ENCODE measurements at regions not wholly inside any gene's neighbourhood (a gene's known extent, or its start where the extent isn't known, plus 50 kb on each side); places are given as distances from the start of the nearest gene placed in this dataset.

DNA sequence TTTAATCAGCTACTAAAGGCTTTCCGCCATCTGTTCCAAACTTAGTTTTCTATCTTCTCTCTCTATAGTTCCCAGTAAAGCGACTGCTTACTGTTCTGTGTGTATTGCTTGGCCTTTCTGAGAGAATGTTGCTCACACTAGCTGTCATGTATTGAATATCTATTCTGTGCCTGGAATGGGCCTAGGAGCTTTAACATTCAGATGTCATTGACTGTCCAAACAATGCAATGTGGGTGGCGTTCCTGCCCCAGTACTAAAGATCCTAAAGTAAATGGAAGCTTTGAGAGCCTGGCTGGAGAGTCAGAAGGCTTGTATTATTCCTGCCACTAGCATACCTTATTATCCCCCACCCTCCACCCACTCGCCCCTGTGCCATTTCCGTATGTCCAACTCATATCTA lies 163.5 kb downstream of the SDHAF3 start:
- no peak overlapping the region for H3K4me3 ChIP-seq (ENCODE audit: low read depth, low read length)
- TF ChIP-seq, protein P1, sequence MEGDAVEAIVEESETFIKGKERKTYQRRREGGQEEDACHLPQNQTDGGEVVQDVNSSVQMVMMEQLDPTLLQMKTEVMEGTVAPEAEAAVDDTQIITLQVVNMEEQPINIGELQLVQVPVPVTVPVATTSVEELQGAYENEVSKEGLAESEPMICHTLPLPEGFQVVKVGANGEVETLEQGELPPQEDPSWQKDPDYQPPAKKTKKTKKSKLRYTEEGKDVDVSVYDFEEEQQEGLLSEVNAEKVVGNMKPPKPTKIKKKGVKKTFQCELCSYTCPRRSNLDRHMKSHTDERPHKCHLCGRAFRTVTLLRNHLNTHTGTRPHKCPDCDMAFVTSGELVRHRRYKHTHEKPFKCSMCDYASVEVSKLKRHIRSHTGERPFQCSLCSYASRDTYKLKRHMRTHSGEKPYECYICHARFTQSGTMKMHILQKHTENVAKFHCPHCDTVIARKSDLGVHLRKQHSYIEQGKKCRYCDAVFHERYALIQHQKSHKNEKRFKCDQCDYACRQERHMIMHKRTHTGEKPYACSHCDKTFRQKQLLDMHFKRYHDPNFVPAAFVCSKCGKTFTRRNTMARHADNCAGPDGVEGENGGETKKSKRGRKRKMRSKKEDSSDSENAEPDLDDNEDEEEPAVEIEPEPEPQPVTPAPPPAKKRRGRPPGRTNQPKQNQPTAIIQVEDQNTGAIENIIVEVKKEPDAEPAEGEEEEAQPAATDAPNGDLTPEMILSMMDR (IDR thresholded peaks at IDR 0.05; ENCODE audit: insufficient read depth, low read length): no peak
- no peak for DNase-seq (ENCODE audit: low read depth)

DNA sequence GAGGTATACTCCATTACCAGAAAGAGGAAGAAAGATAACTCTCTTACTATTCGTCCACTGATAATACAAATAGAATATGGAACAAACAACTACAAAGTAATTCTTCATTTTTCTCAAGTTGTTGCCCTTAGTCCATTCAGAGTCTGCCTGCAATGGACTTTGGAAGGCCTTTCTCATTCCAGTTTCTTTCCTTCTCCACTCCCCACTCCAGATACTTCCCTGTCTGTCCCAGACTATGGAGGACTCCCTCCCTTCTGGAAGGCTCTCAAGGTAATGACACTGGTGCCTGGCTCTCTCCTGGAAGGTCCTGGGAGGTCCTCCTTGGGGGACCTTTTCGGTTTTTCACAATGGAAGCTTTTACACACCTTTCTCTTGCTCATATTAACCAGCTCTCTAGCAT lies 167.8 kb downstream of the SDHAF3 start:
- DNase-seq (ENCODE audit: low read depth): no peak
- TF ChIP-seq, protein P1 (IDR thresholded peaks at IDR 0.05; ENCODE audit: insufficient read depth, low read length): no peak
- no peak overlapping the region for H3K4me3 ChIP-seq (ENCODE audit: low read depth, low read length)

DNA sequence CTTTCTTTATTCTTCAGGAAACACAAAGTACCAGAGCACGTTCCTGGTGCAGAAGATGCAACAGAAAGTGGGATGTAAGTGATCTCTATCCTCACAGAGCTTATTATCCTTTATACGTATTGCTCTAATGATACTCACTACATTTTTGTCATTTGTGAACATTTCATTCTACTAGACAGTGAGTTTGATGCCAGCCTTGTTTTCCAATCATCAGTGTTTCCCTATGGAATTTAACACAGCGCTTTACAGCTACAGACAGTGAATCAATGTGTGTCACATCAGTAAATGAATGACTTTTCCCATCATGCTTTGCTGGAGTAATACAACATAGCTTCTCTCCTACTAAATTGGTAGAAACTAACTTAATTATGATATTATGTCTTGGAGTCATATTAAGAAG lies 175.5 kb downstream of the SDHAF3 start:
- DNase-seq (ENCODE audit: low read depth): no peak
- TF ChIP-seq, protein P1 (IDR thresholded peaks at IDR 0.05; ENCODE audit: insufficient read depth, low read length): no peak

DNA sequence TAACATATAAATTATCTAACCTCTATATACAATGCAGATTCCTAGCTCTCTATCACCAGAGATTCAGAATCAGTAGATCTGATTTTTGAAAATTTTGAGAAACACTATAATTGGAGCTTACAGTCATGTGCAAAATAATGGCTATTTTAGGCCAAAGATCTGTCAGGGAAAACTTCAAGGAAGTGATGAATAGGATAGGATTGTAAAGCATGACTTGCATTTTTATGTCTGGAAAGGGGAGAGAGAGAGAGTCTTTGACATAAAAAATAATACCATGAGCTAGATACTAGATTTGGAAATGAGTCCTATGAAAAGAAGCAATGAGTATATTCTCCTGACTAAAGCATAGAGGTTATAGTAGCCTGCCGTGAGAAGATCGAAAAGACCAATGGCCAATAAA lies 181.1 kb downstream of the SDHAF3 start:
- no peak for DNase-seq (ENCODE audit: low read depth)
- H3K4me3 ChIP-seq (ENCODE audit: low read depth, low read length): no peak overlapping the region
- TF ChIP-seq, protein P1 (IDR thresholded peaks at IDR 0.05; ENCODE audit: insufficient read depth, low read length): no peak

More for the DNA sequence above, 175.5 kb downstream of the SDHAF3 start:
- no peak overlapping the region for H3K4me3 ChIP-seq (ENCODE audit: low read depth, low read length)

DNA sequence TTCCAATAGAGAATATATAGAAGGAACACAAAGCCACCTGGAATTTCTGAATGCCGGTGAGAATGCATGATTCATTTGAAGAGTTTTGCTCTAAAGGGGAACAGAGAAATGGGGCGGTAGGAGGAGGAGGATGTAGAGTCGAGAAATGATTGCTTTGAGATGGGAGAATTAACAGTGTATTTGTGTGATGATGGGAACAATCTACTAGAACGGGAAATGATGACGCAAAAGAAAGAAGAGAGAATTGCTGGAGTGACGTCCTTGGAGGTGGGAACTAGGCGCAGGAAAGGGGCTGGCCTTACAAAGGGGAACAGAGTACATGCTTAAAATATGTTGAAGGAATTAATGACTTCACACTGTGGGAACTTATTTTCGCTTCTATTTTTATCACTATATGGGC lies 188.1 kb downstream of the SDHAF3 start:
- no peak for DNase-seq (ENCODE audit: low read depth)
- TF ChIP-seq, protein P1 (IDR thresholded peaks at IDR 0.05; ENCODE audit: insufficient read depth, low read length): no peak
- no peak overlapping the region for H3K4me3 ChIP-seq (ENCODE audit: low read depth, low read length)

DNA sequence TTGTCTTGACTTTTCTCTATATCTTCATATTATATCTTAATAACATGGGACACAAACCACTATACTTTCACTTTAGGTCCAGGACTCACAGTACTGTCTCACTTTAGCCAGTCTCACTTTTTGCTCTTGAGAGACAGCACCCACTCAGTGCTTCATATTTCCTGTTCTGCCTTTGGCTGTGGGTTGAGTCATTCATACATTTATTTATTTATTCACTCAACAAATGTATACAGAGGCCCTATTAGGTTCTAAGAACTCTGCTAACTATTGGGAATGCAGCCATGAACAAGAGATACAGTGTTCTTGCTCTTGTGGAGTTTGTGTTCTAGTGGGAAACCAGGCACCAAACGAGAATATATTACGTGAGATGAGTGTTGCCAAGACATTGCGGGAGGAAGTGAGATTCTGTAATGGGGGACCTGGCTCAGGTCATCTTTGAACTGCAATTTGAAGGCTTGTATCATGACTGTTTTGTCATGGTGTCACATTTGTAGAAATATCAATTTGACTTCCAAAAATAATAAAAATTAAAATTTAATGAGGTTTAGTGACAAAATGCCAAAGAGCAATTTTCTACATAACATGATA lies 190.1 kb downstream of the SDHAF3 start:
- H3K4me3 ChIP-seq (ENCODE audit: low read depth, low read length): no peak overlapping the region
- no peak for DNase-seq (ENCODE audit: low read depth)
- TF ChIP-seq, protein P1 (IDR thresholded peaks at IDR 0.05; ENCODE audit: insufficient read depth, low read length): no peak

DNA sequence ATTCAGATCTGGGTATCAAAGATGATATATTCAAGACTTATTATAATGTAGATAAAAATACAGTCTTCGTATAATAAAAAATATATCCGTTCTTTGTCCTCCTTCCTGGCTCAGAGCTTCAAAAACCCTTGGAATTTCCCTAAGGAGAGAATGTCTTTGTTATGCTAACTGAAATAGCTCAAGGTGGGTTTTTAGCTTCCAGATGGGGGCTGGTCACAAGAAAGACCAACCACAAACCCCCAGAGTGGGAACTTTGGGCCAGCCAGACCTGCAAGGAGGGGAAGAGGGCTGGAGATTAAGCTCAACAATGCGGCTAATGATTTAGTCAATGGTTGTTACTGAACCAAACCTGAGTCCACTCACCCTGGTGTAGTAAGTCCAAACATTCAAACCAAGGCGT lies 196.4 kb downstream of the SDHAF3 start:
- H3K4me3 ChIP-seq (ENCODE audit: low read depth, low read length): no peak overlapping the region
- DNase-seq (ENCODE audit: low read depth): no peak
- TF ChIP-seq, protein P1 (IDR thresholded peaks at IDR 0.05; ENCODE audit: insufficient read depth, low read length): no peak

All from fibroblast of the aortic adventitia (primary cell).